NCI-H1105 (cell line): ENCODE measurements at regions not wholly inside any gene's neighbourhood (a gene's known extent, or its start where the extent isn't known, plus 50 kb on each side); places are given as distances from the start of the nearest gene placed in this dataset.
"Not testable (repeated sequence)": the region's sequence is repeated elsewhere in the genome, so short reads cannot be mapped to it uniquely, and the experiment has no call there.

ENCODE experiments used
- DNase-seq: peaks from one replicate; lab custom pipeline; 2025; lab: John Stamatoyannopoulos, UW

GRCh38 chr4:131459430-131460101 is 1689.5 kb upstream of the PCDH10 start:
- DNase-seq, result no peak

GRCh38 chr4:131470360-131470759 is 1678.7 kb upstream of the PCDH10 start:
- DNase-seq, result no peak

GRCh38 chr4:131488772-131489171 is 1660.3 kb upstream of the PCDH10 start:
- no peak for DNase-seq

GRCh38 chr4:131496211-131496610 is 1652.9 kb upstream of the PCDH10 start:
- DNase-seq, result not testable (repeated sequence)

- DNase-seq, result no peak
Measured at GRCh38 chr4:131499141-131499873, 1649.8 kb upstream of the PCDH10 start.

GRCh38 chr4:131509521-131509920 is 1639.6 kb upstream of the PCDH10 start:
- no peak for DNase-seq

GRCh38 chr4:131526686-131527085 is 1622.4 kb upstream of the PCDH10 start:
- DNase-seq, result no peak

- no peak for DNase-seq
Measured at GRCh38 chr4:131531087-131531486, 1618.0 kb upstream of the PCDH10 start.

GRCh38 chr4:131534944-131535645 is 1614.0 kb upstream of the PCDH10 start:
- DNase-seq, result no peak

GRCh38 chr4:131540256-131540655 is 1608.8 kb upstream of the PCDH10 start:
- DNase-seq, result no peak

GRCh38 chr4:131547506-131547981 is 1601.5 kb upstream of the PCDH10 start:
- no peak for DNase-seq

- no peak for DNase-seq
Measured at GRCh38 chr4:131551306-131551705, 1597.8 kb upstream of the PCDH10 start.

- DNase-seq, result no peak
Measured at GRCh38 chr4:131566026-131566425, 1583.1 kb upstream of the PCDH10 start.

GRCh38 chr4:131584587-131584986 is 1564.5 kb upstream of the PCDH10 start:
- no peak for DNase-seq

GRCh38 chr4:131595140-131595539 is 1554.0 kb upstream of the PCDH10 start:
- no peak for DNase-seq

GRCh38 chr4:131603705-131604104 is 1545.4 kb upstream of the PCDH10 start:
- no peak for DNase-seq

GRCh38 chr4:131609039-131609438 is 1540.1 kb upstream of the PCDH10 start:
- DNase-seq, result no peak

- DNase-seq, result not testable (repeated sequence)
Measured at GRCh38 chr4:131610517-131610916, 1538.6 kb upstream of the PCDH10 start.

GRCh38 chr4:131613086-131613823 is 1535.8 kb upstream of the PCDH10 start:
- DNase-seq, result no peak

GRCh38 chr4:131613824-131614216 is 1535.3 kb upstream of the PCDH10 start:
- no peak for DNase-seq

GRCh38 chr4:131632877-131633276 is 1516.2 kb upstream of the PCDH10 start:
- no peak for DNase-seq

GRCh38 chr4:131635191-131635590 is 1513.9 kb upstream of the PCDH10 start:
- no peak for DNase-seq
